ENCODE measurements at regions not wholly inside any gene's neighbourhood (a gene's known extent, or its start where the extent isn't known, plus 50 kb on each side); places are given as distances from the start of the nearest gene placed in this dataset.
"Not testable (repeated sequence)": the region's sequence is repeated elsewhere in the genome, so short reads cannot be mapped to it uniquely, and the experiment has no call there.

GRCh38 chr14:84490081-84490480, 1039.9 kb upstream of the FLRT2 start:
- ATAC-seq (replicated peaks): no peak
- Mint-ChIP-seq H3K27me3 (no peaks in the 10 kb centered on the region), H3K9me3 (peaks cover 19% of the 10 kb centered on the region), H3K4me1 (no peaks in the 10 kb centered on the region), H3K4me3 (no peak overlapping the region), H3K36me3 (ENCODE audit: low read depth) (no peaks in the 10 kb centered on the region), H3K27ac (no peak overlapping the region)

GRCh38 chr14:84492685-84493084, 1037.3 kb upstream of the FLRT2 start:
- Mint-ChIP-seq H3K27me3 (no peaks in the 10 kb centered on the region), H3K4me3 (no peak overlapping the region), H3K4me1 (no peaks in the 10 kb centered on the region), H3K36me3 (ENCODE audit: low read depth) (no peaks in the 10 kb centered on the region), H3K27ac (no peak overlapping the region), H3K9me3 (peaks cover 20% of the 10 kb centered on the region)
- no peak for ATAC-seq (replicated peaks)

GRCh38 chr14:84493779-84494178, 1036.2 kb upstream of the FLRT2 start:
- no peaks in the 10 kb centered on the region for H3K4me1 Mint-ChIP-seq
- H3K36me3 Mint-ChIP-seq (ENCODE audit: low read depth): no peaks in the 10 kb centered on the region
- no peaks in the 10 kb centered on the region for H3K27me3 Mint-ChIP-seq
- H3K4me3 Mint-ChIP-seq: no peak overlapping the region
- ATAC-seq (replicated peaks): no peak
- no peak overlapping the region for H3K27ac Mint-ChIP-seq
- H3K9me3 Mint-ChIP-seq: peaks cover 16% of the 10 kb centered on the region

- Mint-ChIP-seq H3K27ac (no peak overlapping the region), H3K4me1 (no peaks in the 10 kb centered on the region), H3K27me3 (no peaks in the 10 kb centered on the region), H3K4me3 (no peak overlapping the region), H3K36me3 (ENCODE audit: low read depth) (no peaks in the 10 kb centered on the region), H3K9me3 (peaks cover 10% of the 10 kb centered on the region)
- ATAC-seq (replicated peaks): no peak
These were observed 1033.3 kb upstream of the FLRT2 start for GRCh38 chr14:84496677-84497076.

GRCh38 chr14:84512823-84513222, 1017.1 kb upstream of the FLRT2 start:
- not testable (repeated sequence) for ATAC-seq (replicated peaks); H3K4me1 Mint-ChIP-seq; H3K36me3 Mint-ChIP-seq (ENCODE audit: low read depth); H3K4me3 Mint-ChIP-seq; H3K27ac Mint-ChIP-seq; H3K27me3 Mint-ChIP-seq
- H3K9me3 Mint-ChIP-seq: peaks cover 34% of the 10 kb centered on the region

- Mint-ChIP-seq H3K27me3 (no peaks in the 10 kb centered on the region), H3K9me3 (peaks cover 26% of the 10 kb centered on the region), H3K27ac (no peak overlapping the region), H3K4me3 (no peak overlapping the region), H3K4me1 (no peaks in the 10 kb centered on the region), H3K36me3 (ENCODE audit: low read depth) (no peaks in the 10 kb centered on the region)
- ATAC-seq (replicated peaks): no peak
These were observed 1010.1 kb upstream of the FLRT2 start for GRCh38 chr14:84519836-84520235.

GRCh38 chr14:84520711-84521338, 1009.1 kb upstream of the FLRT2 start:
- no peak overlapping the region for H3K27ac Mint-ChIP-seq
- no peaks in the 10 kb centered on the region for H3K36me3 Mint-ChIP-seq (ENCODE audit: low read depth)
- no peak overlapping the region for H3K4me3 Mint-ChIP-seq
- H3K4me1 Mint-ChIP-seq: no peaks in the 10 kb centered on the region
- no peak for ATAC-seq (replicated peaks)
- no peaks in the 10 kb centered on the region for H3K27me3 Mint-ChIP-seq
- H3K9me3 Mint-ChIP-seq: peaks cover 28% of the 10 kb centered on the region

- ATAC-seq (replicated peaks): no peak
- H3K9me3 Mint-ChIP-seq: peaks cover 21% of the 10 kb centered on the region
- H3K4me3 Mint-ChIP-seq: no peak overlapping the region
- no peaks in the 10 kb centered on the region for H3K36me3 Mint-ChIP-seq (ENCODE audit: low read depth)
- H3K27me3 Mint-ChIP-seq: no peaks in the 10 kb centered on the region
- no peak overlapping the region for H3K27ac Mint-ChIP-seq
- no peaks in the 10 kb centered on the region for H3K4me1 Mint-ChIP-seq
These were observed 1006.2 kb upstream of the FLRT2 start for GRCh38 chr14:84523746-84524145.

GRCh38 chr14:84527706-84528105, 1002.2 kb upstream of the FLRT2 start:
- ATAC-seq (replicated peaks): no peak
- Mint-ChIP-seq H3K27me3 (no peaks in the 10 kb centered on the region), H3K4me3 (no peak overlapping the region), H3K36me3 (ENCODE audit: low read depth) (no peaks in the 10 kb centered on the region), H3K4me1 (no peaks in the 10 kb centered on the region), H3K27ac (no peak overlapping the region), H3K9me3 (peaks cover 9% of the 10 kb centered on the region)

GRCh38 chr14:84532016-84532415, 997.9 kb upstream of the FLRT2 start:
- Mint-ChIP-seq H3K4me3 (no peak overlapping the region), H3K36me3 (ENCODE audit: low read depth) (no peaks in the 10 kb centered on the region), H3K9me3 (peaks cover 4% of the 10 kb centered on the region), H3K27me3 (no peaks in the 10 kb centered on the region), H3K27ac (no peak overlapping the region), H3K4me1 (no peaks in the 10 kb centered on the region)
- ATAC-seq (replicated peaks): no peak

- no peaks in the 10 kb centered on the region for H3K27me3 Mint-ChIP-seq
- H3K36me3 Mint-ChIP-seq (ENCODE audit: low read depth): no peaks in the 10 kb centered on the region
These were observed 996.7 kb upstream of the FLRT2 start for GRCh38 chr14:84533181-84533725.

GRCh38 chr14:84533791-84534190, 996.2 kb upstream of the FLRT2 start:
- no peaks in the 10 kb centered on the region for H3K36me3 Mint-ChIP-seq (ENCODE audit: low read depth)
- H3K27ac Mint-ChIP-seq: no peak overlapping the region
- no peak for ATAC-seq (replicated peaks)
- H3K27me3 Mint-ChIP-seq: no peaks in the 10 kb centered on the region
- no peaks in the 10 kb centered on the region for H3K4me1 Mint-ChIP-seq
- H3K4me3 Mint-ChIP-seq: no peak overlapping the region
- H3K9me3 Mint-ChIP-seq: peaks cover 4% of the 10 kb centered on the region

More at GRCh38 chr14:84533181-84533725, 996.7 kb upstream of the FLRT2 start:
- no peak overlapping the region for H3K4me3 Mint-ChIP-seq
- H3K4me1 Mint-ChIP-seq: no peaks in the 10 kb centered on the region
- no peak for ATAC-seq (replicated peaks)
- H3K9me3 Mint-ChIP-seq: peaks cover 4% of the 10 kb centered on the region
- no peak overlapping the region for H3K27ac Mint-ChIP-seq

GRCh38 chr14:84535484-84535883, 994.5 kb upstream of the FLRT2 start:
- Mint-ChIP-seq H3K4me1 (no peaks in the 10 kb centered on the region), H3K4me3 (no peak overlapping the region), H3K27ac (no peak overlapping the region), H3K27me3 (no peaks in the 10 kb centered on the region), H3K36me3 (ENCODE audit: low read depth) (no peaks in the 10 kb centered on the region), H3K9me3 (peaks cover 4% of the 10 kb centered on the region)
- no peak for ATAC-seq (replicated peaks)

GRCh38 chr14:84535976-84536375, 994.0 kb upstream of the FLRT2 start:
- no peak for ATAC-seq (replicated peaks)
- no peaks in the 10 kb centered on the region for H3K4me1 Mint-ChIP-seq
- H3K27ac Mint-ChIP-seq: no peak overlapping the region
- no peak overlapping the region for H3K4me3 Mint-ChIP-seq
- no peaks in the 10 kb centered on the region for H3K27me3 Mint-ChIP-seq
- H3K36me3 Mint-ChIP-seq (ENCODE audit: low read depth): no peaks in the 10 kb centered on the region
- peaks cover 4% of the 10 kb centered on the region for H3K9me3 Mint-ChIP-seq

- Mint-ChIP-seq H3K4me3 (no peak overlapping the region), H3K27ac (no peak overlapping the region), H3K36me3 (ENCODE audit: low read depth) (no peaks in the 10 kb centered on the region), H3K9me3 (peaks cover 4% of the 10 kb centered on the region), H3K27me3 (no peaks in the 10 kb centered on the region), H3K4me1 (no peaks in the 10 kb centered on the region)
- no peak for ATAC-seq (replicated peaks)
These were observed 988.9 kb upstream of the FLRT2 start for GRCh38 chr14:84541018-84541417.

- Mint-ChIP-seq H3K4me1 (no peaks in the 10 kb centered on the region), H3K4me3 (no peak overlapping the region), H3K9me3 (peaks cover 18% of the 10 kb centered on the region), H3K27me3 (no peaks in the 10 kb centered on the region), H3K36me3 (ENCODE audit: low read depth) (no peaks in the 10 kb centered on the region), H3K27ac (no peak overlapping the region)
- ATAC-seq (replicated peaks): no peak
These were observed 986.1 kb upstream of the FLRT2 start for GRCh38 chr14:84543859-84544258.
